ENCODE measurements at regions not wholly inside any gene's neighbourhood (a gene's known extent, or its start where the extent isn't known, plus 50 kb on each side); places are given as distances from the start of the nearest gene placed in this dataset.

GRCh38 chr2:2867397-2867979, 510.1 kb downstream of the EIPR1 start:
- no peak overlapping the region for H3K27ac ChIP-seq (ENCODE audit: low read depth, low read length)
- no peak overlapping the region for H3K4me2 ChIP-seq (ENCODE audit: insufficient read depth, low read length)
- H3K4me1 ChIP-seq (ENCODE audit: insufficient read depth, low read length): no peaks in the 10 kb centered on the region

GRCh38 chr2:2866459-2866858, 511.2 kb downstream of the EIPR1 start:
- Histone ChIP-seq H4K20me1 (ENCODE audit: insufficient read depth, low read length) (no peaks in the 10 kb centered on the region), H3K4me1 (ENCODE audit: insufficient read depth, low read length) (no peaks in the 10 kb centered on the region), H2AFZ (ENCODE audit: low read length) (no peak overlapping the region), H3K79me2 (ENCODE audit: insufficient read depth, low read length) (no peaks in the 10 kb centered on the region), H3K27me3 (ENCODE audit: insufficient read depth, low read length) (no peaks in the 10 kb centered on the region), H3K4me3 (ENCODE audit: insufficient read depth, low read length) (no peak overlapping the region), H3K36me3 (ENCODE audit: insufficient read depth, low read length) (no peaks in the 10 kb centered on the region), H3K4me2 (ENCODE audit: insufficient read depth, low read length) (no peak overlapping the region), H3K27ac (ENCODE audit: low read depth, low read length) (no peak overlapping the region), H3K9me3 (ENCODE audit: low read depth, low read length) (no peaks in the 10 kb centered on the region)
- no peak for DNase-seq (ENCODE audit: insufficient read length, low spot score, missing footprints)
- TF ChIP-seq CTCF (IDR thresholded peaks at IDR 0.05; ENCODE audit: extremely low read depth, low read depth, low read length): no peak

More at GRCh38 chr2:2867397-2867979, 510.1 kb downstream of the EIPR1 start:
- DNase-seq (ENCODE audit: insufficient read length, low spot score, missing footprints): no peak
- no peak overlapping the region for H2AFZ ChIP-seq (ENCODE audit: low read length)
- H3K79me2 ChIP-seq (ENCODE audit: insufficient read depth, low read length): no peaks in the 10 kb centered on the region
- no peak for TF ChIP-seq CTCF (IDR thresholded peaks at IDR 0.05; ENCODE audit: extremely low read depth, low read depth, low read length)
- H3K27me3 ChIP-seq (ENCODE audit: insufficient read depth, low read length): no peaks in the 10 kb centered on the region
- no peaks in the 10 kb centered on the region for H3K9me3 ChIP-seq (ENCODE audit: low read depth, low read length)
- no peaks in the 10 kb centered on the region for H4K20me1 ChIP-seq (ENCODE audit: insufficient read depth, low read length)
- no peaks in the 10 kb centered on the region for H3K36me3 ChIP-seq (ENCODE audit: insufficient read depth, low read length)
- no peak overlapping the region for H3K4me3 ChIP-seq (ENCODE audit: insufficient read depth, low read length)

GRCh38 chr2:2862386-2862785, 515.2 kb downstream of the EIPR1 start:
- no peak overlapping the region for H2AFZ ChIP-seq (ENCODE audit: low read length)
- H3K9me3 ChIP-seq (ENCODE audit: low read depth, low read length): no peaks in the 10 kb centered on the region
- no peaks in the 10 kb centered on the region for H4K20me1 ChIP-seq (ENCODE audit: insufficient read depth, low read length)
- no peaks in the 10 kb centered on the region for H3K4me1 ChIP-seq (ENCODE audit: insufficient read depth, low read length)
- no peaks in the 10 kb centered on the region for H3K79me2 ChIP-seq (ENCODE audit: insufficient read depth, low read length)
- TF ChIP-seq CTCF (IDR thresholded peaks at IDR 0.05; ENCODE audit: extremely low read depth, low read depth, low read length): no peak
- H3K36me3 ChIP-seq (ENCODE audit: insufficient read depth, low read length): no peaks in the 10 kb centered on the region
- H3K27me3 ChIP-seq (ENCODE audit: insufficient read depth, low read length): no peaks in the 10 kb centered on the region
- DNase-seq (ENCODE audit: insufficient read length, low spot score, missing footprints): no peak
- no peak overlapping the region for H3K27ac ChIP-seq (ENCODE audit: low read depth, low read length)
- no peak overlapping the region for H3K4me3 ChIP-seq (ENCODE audit: insufficient read depth, low read length)
- H3K4me2 ChIP-seq (ENCODE audit: insufficient read depth, low read length): no peak overlapping the region

GRCh38 chr2:2861666-2862240, 515.9 kb downstream of the EIPR1 start:
- no peaks in the 10 kb centered on the region for H3K9me3 ChIP-seq (ENCODE audit: low read depth, low read length)
- H3K4me3 ChIP-seq (ENCODE audit: insufficient read depth, low read length): no peak overlapping the region
- no peaks in the 10 kb centered on the region for H3K27me3 ChIP-seq (ENCODE audit: insufficient read depth, low read length)
- no peaks in the 10 kb centered on the region for H4K20me1 ChIP-seq (ENCODE audit: insufficient read depth, low read length)
- DNase-seq (ENCODE audit: insufficient read length, low spot score, missing footprints): no peak
- no peak overlapping the region for H3K4me2 ChIP-seq (ENCODE audit: insufficient read depth, low read length)
- no peaks in the 10 kb centered on the region for H3K79me2 ChIP-seq (ENCODE audit: insufficient read depth, low read length)
- H3K36me3 ChIP-seq (ENCODE audit: insufficient read depth, low read length): no peaks in the 10 kb centered on the region
- no peak for TF ChIP-seq CTCF (IDR thresholded peaks at IDR 0.05; ENCODE audit: extremely low read depth, low read depth, low read length)
- H2AFZ ChIP-seq (ENCODE audit: low read length): no peak overlapping the region
- H3K4me1 ChIP-seq (ENCODE audit: insufficient read depth, low read length): no peaks in the 10 kb centered on the region
- H3K27ac ChIP-seq (ENCODE audit: low read depth, low read length): no peak overlapping the region

All from osteoblast (primary cell).